ENCODE measurements at regions not wholly inside any gene's neighbourhood (a gene's known extent, or its start where the extent isn't known, plus 50 kb on each side); places are given as distances from the start of the nearest gene placed in this dataset.

DNA sequence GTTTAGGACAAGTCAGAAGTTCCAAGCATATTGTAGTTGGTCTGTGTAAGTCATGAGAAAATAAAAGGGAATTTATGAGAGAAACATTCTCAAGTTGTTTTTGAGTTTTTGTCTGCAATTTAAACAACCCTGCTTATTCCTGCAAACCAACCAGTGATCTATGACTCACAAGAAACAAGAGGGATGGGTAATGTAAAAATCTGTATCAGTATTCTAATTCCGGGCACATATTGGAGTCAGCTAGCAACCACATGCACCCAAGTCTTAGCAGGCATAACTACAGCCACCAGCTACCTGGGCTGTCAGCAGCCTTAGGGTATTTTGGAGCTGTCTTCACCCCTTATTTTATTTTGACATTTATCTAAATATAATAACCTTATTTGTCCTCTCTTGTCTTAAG is 128.7 kb upstream of the APC start:
- H3K4me1 ChIP-seq (ENCODE audit: control insufficient read depth, low read depth, low read length): peaks cover 3% of the 10 kb centered on the region
- no peaks in the 10 kb centered on the region for H3K9me3 ChIP-seq (ENCODE audit: control insufficient read depth, low read depth, low read length)
- no peaks in the 10 kb centered on the region for H3K36me3 ChIP-seq (ENCODE audit: control insufficient read depth, low read depth, low read length)
- H3K27me3 ChIP-seq (ENCODE audit: control insufficient read depth, insufficient read depth, low read length): no peaks in the 10 kb centered on the region
- H3K27ac ChIP-seq (ENCODE audit: low read length): no peak overlapping the region
- H3K4me3 ChIP-seq (ENCODE audit: low read length): no peak overlapping the region
- H3K9ac ChIP-seq (ENCODE audit: low read length): no peak overlapping the region

DNA sequence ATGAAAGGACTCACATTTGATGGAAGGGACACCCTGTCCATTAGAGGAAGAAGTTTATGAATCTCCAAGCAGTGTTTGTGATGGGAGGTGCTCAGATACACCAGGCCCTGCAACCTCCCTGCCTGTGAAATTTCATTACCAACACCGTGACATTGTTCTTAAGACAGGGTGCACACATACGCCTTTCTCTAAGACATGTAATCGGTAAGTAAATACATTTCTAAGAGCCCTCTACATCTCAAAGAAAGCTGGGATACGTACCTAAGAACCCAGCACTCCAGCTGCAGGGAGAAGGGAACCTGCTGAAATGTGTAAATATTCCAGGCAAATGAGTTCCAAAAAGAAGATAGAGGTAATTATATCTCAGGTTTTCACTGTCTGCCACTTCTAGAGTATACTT is 125.0 kb upstream of the APC start:
- H3K9ac ChIP-seq (ENCODE audit: low read length): no peak overlapping the region
- no peaks in the 10 kb centered on the region for H3K9me3 ChIP-seq (ENCODE audit: control insufficient read depth, low read depth, low read length)
- H3K4me3 ChIP-seq (ENCODE audit: low read length): no peak overlapping the region
- H3K36me3 ChIP-seq (ENCODE audit: control insufficient read depth, low read depth, low read length): no peaks in the 10 kb centered on the region
- no peak overlapping the region for H3K27ac ChIP-seq (ENCODE audit: low read length)
- H3K27me3 ChIP-seq (ENCODE audit: control insufficient read depth, insufficient read depth, low read length): no peaks in the 10 kb centered on the region
- H3K4me1 ChIP-seq (ENCODE audit: control insufficient read depth, low read depth, low read length): no peaks in the 10 kb centered on the region

DNA sequence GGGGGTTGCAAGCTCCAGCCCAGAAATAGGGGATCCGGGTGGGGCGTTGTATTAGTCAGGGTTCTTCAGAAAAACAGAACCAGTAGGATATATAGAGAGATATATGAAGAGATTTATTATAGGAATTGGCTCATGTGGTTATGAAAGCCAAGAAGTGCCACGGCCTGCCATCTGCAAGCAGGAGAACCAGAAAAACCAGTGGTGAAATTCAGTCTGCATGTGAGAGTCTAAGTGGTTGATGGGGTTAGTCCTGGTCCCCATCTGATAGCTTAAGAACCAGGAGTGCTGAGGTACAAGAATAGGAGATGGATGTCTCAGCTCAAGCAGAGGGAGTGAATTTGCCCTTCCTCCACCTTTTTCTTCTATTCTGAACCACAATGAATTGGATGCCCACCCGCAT is 123.4 kb upstream of the APC start:
- H3K27me3 ChIP-seq (ENCODE audit: control insufficient read depth, insufficient read depth, low read length): no peaks in the 10 kb centered on the region
- H3K9me3 ChIP-seq (ENCODE audit: control insufficient read depth, low read depth, low read length): no peaks in the 10 kb centered on the region
- no peak overlapping the region for H3K27ac ChIP-seq (ENCODE audit: low read length)
- no peak overlapping the region for H3K4me3 ChIP-seq (ENCODE audit: low read length)
- H3K4me1 ChIP-seq (ENCODE audit: control insufficient read depth, low read depth, low read length): no peaks in the 10 kb centered on the region
- H3K9ac ChIP-seq (ENCODE audit: low read length): no peak overlapping the region
- H3K36me3 ChIP-seq (ENCODE audit: control insufficient read depth, low read depth, low read length): no peaks in the 10 kb centered on the region

DNA sequence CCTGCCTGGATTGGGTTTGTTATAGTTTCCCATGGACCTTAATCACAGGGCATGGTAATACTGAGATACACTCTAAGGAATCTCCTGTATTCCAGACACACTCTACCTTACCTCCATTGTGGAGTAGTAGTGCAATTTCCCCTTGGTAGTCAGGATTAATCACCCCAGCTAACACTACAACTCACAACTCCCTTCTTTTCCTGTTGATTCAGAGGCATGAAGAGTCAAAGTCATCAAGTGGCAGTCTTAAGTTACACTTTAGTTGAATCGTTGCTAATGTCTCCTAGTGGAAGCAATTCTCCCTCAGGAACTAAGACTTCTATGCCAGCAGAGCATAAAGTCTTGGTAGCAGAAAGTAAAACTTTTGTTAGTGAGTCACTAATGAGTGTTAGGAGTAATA is 122.7 kb upstream of the APC start:
- H3K4me3 ChIP-seq (ENCODE audit: low read length): no peak overlapping the region
- no peaks in the 10 kb centered on the region for H3K36me3 ChIP-seq (ENCODE audit: control insufficient read depth, low read depth, low read length)
- no peaks in the 10 kb centered on the region for H3K9me3 ChIP-seq (ENCODE audit: control insufficient read depth, low read depth, low read length)
- no peak overlapping the region for H3K27ac ChIP-seq (ENCODE audit: low read length)
- H3K9ac ChIP-seq (ENCODE audit: low read length): no peak overlapping the region
- H3K4me1 ChIP-seq (ENCODE audit: control insufficient read depth, low read depth, low read length): no peaks in the 10 kb centered on the region
- H3K27me3 ChIP-seq (ENCODE audit: control insufficient read depth, insufficient read depth, low read length): no peaks in the 10 kb centered on the region

DNA sequence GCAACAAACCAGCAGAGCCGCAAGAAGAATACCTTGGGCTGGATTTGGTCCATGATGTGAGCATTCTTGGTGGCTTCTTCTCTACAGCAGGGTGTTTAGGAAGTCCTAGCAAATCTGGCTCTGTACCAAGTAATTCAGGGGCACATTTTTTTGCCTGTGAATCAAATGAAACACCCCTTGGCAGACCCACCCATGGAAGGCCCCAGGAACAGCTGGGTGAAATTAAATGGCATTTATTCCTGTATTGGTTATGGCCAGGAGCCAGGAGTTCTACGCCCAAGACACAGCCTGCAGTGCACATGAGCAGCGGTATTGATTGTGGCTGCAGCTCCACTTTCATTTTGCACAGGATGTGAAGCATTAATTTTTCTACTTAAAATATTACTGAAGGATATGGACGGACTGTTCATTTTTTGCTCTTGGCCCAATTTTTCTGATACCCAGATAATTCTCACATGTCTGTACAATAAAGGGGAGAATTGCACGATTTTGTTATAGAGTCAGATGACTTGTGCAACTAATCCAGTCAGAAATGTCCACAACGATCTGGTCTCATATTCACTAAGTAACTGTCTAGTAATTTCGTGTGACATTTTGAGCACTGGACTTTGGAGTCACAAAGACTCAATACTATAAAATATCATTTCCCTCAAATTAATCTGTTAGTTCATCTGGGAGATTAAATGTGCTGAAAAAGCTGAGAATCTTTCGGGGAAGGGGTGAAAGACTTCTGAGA is 120.7 kb upstream of the APC start:
- Histone ChIP-seq H3K36me3 (ENCODE audit: control insufficient read depth, low read depth, low read length) (no peaks in the 10 kb centered on the region), H3K27ac (ENCODE audit: low read length) (no peak overlapping the region), H3K27me3 (ENCODE audit: control insufficient read depth, insufficient read depth, low read length) (no peaks in the 10 kb centered on the region), H3K9ac (ENCODE audit: low read length) (no peak overlapping the region), H3K4me1 (ENCODE audit: control insufficient read depth, low read depth, low read length) (no peaks in the 10 kb centered on the region), H3K4me3 (ENCODE audit: low read length) (no peak overlapping the region), H3K9me3 (ENCODE audit: control insufficient read depth, low read depth, low read length) (no peaks in the 10 kb centered on the region)

DNA sequence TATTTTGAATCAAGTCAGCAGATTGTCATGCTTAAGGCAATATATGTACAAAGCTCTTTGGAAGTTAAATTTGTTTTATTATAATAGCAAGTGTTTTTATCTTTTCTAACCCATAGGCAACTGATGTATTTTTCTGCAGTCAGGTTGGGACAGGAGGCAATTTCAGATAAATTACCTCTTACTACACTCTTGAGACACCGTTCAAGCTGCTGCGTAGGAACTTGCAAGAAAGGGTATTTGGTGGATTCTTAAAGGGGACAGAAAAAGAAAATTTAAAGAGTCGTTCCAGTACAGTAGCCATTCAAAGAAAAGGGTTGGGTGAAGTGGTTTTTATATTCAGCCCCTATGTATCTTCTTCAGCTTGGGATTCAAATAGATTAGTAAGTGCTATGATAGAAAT is 112.4 kb upstream of the APC start:
- H3K27ac ChIP-seq (ENCODE audit: low read length): no peak overlapping the region
- no peaks in the 10 kb centered on the region for H3K36me3 ChIP-seq (ENCODE audit: control insufficient read depth, low read depth, low read length)
- H3K4me1 ChIP-seq (ENCODE audit: control insufficient read depth, low read depth, low read length): peaks cover 14% of the 10 kb centered on the region
- H3K27me3 ChIP-seq (ENCODE audit: control insufficient read depth, insufficient read depth, low read length): no peaks in the 10 kb centered on the region
- H3K4me3 ChIP-seq (ENCODE audit: low read length): no peak overlapping the region
- H3K9ac ChIP-seq (ENCODE audit: low read length): no peak overlapping the region
- H3K9me3 ChIP-seq (ENCODE audit: control insufficient read depth, low read depth, low read length): no peaks in the 10 kb centered on the region

DNA sequence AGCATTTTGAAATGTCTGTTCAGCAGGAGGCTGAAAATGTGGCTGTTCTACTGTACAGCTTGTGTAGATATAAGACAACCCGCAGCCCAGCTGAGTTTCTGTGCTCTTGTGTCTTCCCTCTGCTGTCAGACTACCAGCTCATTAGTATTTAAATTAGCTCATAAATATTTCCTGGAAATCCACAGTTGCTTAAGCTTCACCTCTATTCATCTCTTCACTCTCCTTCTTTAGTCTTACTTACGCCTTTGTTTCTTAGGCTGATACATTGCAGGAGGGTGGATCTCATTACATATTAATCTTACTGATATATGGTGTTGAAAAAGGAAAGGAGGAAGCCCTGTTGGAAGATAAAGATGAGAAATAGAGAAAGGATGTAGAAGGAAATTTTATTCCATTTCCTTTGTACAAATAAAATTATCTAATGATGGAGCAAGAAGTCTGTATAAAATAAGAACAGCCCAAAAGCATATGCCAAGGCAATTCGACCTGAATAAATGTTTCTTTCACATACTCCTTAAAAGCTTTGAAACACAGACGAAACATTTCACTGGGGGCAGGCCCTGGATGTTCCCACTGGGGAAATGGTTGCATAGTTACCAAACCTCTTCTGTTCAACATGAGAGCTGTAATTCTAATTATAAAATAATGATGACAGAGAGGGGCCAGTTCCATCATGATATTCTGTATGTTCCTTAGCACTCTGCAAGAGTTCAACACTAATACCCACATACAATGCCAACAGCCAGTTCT is 111.8 kb upstream of the APC start:
- no peak overlapping the region for H3K27ac ChIP-seq (ENCODE audit: low read length)
- no peaks in the 10 kb centered on the region for H3K9me3 ChIP-seq (ENCODE audit: control insufficient read depth, low read depth, low read length)
- no peak overlapping the region for H3K4me3 ChIP-seq (ENCODE audit: low read length)
- H3K4me1 ChIP-seq (ENCODE audit: control insufficient read depth, low read depth, low read length): peaks cover 14% of the 10 kb centered on the region
- H3K9ac ChIP-seq (ENCODE audit: low read length): no peak overlapping the region
- H3K27me3 ChIP-seq (ENCODE audit: control insufficient read depth, insufficient read depth, low read length): no peaks in the 10 kb centered on the region
- H3K36me3 ChIP-seq (ENCODE audit: control insufficient read depth, low read depth, low read length): no peaks in the 10 kb centered on the region

DNA sequence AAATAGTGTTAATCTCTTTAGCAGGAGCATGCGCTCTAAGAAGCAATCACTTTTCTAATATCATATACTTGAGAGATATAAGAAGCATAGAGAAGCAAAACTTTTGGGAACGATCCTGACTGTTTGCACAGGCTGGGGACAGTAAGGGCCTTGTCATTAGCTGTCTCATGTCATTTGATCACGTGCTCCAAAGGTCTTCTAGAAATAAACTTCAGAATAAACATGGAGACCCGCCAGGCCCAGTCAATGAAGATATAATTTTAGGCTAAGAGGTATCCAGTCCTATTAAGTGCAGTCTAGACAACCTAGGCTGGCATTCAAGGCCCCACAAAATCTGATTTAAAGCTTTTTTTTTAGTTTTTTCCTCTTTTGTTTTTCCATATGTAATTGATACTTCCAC is 111.0 kb upstream of the APC start:
- Histone ChIP-seq H3K4me1 (ENCODE audit: control insufficient read depth, low read depth, low read length) (peaks cover 14% of the 10 kb centered on the region), H3K4me3 (ENCODE audit: low read length) (no peak overlapping the region), H3K27me3 (ENCODE audit: control insufficient read depth, insufficient read depth, low read length) (no peaks in the 10 kb centered on the region), H3K9me3 (ENCODE audit: control insufficient read depth, low read depth, low read length) (no peaks in the 10 kb centered on the region), H3K9ac (ENCODE audit: low read length) (no peak overlapping the region), H3K36me3 (ENCODE audit: control insufficient read depth, low read depth, low read length) (no peaks in the 10 kb centered on the region), H3K27ac (ENCODE audit: low read length) (no peak overlapping the region)

DNA sequence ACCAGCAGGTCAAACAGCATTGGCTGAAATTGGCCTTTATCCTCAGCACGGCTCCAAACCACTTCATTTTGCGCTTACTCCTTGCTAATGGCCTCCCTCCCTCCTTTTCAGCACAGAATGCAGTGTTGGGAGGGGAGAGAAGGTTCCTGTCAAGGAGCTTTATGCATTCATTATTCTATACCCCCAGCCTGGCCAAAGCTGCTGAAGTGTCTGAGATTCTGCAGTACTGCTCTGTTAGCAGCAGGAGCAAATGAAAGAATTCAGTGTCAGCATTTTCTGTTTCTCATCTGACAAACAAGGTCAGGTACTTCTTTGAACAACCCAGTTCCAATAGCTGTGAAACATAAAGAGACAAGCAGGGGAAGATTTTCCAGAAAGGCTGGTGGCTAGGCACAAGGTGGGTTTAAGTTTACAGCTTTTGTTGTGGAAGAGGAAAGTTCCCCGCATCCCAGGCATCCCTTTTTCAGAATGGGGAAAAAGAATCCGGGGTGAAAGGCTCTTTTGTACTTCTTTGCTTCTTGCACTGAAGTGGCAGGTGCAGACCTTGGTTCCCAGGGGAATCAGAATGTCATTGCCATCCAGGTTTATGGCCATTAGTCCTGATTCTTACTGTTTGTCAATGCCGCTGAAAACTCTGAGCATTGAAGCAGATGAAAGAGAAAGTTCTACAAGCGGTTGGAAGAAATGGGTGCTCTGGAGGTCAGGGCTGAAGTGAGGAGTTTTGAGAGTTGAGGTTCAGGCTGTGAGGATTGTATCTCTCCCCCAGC is 109.3 kb upstream of the APC start:
- no peak overlapping the region for H3K9ac ChIP-seq (ENCODE audit: low read length)
- no peaks in the 10 kb centered on the region for H3K36me3 ChIP-seq (ENCODE audit: control insufficient read depth, low read depth, low read length)
- H3K9me3 ChIP-seq (ENCODE audit: control insufficient read depth, low read depth, low read length): no peaks in the 10 kb centered on the region
- no peak overlapping the region for H3K27ac ChIP-seq (ENCODE audit: low read length)
- H3K27me3 ChIP-seq (ENCODE audit: control insufficient read depth, insufficient read depth, low read length): no peaks in the 10 kb centered on the region
- H3K4me3 ChIP-seq (ENCODE audit: low read length): no peak overlapping the region
- H3K4me1 ChIP-seq (ENCODE audit: control insufficient read depth, low read depth, low read length): peaks cover 14% of the 10 kb centered on the region

DNA sequence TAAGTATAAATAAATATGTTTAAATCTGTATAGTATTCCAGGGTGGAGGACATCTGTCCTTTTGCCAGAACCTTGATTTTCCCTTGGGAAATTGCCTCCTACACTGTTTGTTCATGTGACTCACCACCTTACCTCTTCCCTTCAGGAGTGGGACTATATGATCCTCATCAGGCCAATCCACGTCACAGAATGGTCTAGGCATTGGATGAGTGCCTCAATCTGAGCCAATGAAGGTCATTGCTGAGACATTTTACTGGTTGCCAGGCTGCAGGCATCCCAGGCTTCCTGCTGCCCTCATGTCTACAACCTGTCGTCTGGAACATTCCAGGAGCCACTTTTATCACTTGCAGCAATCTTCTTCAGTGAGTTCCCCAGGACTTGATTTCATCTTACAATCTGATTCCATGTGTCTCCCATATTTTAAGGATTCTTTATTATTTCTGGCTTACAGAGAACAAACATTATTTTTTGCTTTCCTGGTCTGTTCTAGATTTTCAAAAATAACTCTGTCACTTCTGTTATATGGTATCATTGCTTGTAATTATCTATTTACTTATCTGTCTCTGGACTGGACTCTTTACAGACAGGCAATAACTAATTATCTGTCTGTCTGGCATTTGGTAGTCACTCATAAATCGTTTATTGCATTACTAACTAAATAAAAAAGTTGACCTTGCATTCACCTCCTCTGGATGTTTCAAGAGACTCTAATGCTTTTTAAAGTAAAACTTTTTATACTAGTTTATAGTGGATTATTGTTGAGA is 107.3 kb upstream of the APC start:
- Histone ChIP-seq H3K27ac (ENCODE audit: low read length) (no peak overlapping the region), H3K36me3 (ENCODE audit: control insufficient read depth, low read depth, low read length) (no peaks in the 10 kb centered on the region), H3K9me3 (ENCODE audit: control insufficient read depth, low read depth, low read length) (no peaks in the 10 kb centered on the region), H3K4me3 (ENCODE audit: low read length) (no peak overlapping the region), H3K27me3 (ENCODE audit: control insufficient read depth, insufficient read depth, low read length) (no peaks in the 10 kb centered on the region), H3K9ac (ENCODE audit: low read length) (no peak overlapping the region), H3K4me1 (ENCODE audit: control insufficient read depth, low read depth, low read length) (peaks cover 14% of the 10 kb centered on the region)

DNA sequence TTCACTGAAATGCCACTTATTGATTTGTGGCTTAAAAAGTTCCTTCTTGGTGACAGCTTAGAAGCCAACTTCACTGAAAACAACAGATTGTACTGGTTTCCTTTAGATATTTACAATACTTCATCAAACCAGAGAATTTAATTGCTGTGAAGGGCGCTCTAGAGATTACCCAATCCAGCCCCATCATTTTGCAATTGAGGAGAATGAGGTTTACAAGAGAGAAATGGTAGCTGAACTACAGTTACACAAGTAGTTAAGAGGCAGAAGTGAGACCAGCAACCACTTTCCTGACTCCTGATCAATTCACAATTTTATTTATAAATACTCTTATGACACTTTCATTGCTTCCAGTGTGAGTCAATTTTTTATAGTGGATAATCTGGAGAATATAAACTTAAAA is 103.5 kb upstream of the APC start:
- H3K9ac ChIP-seq (ENCODE audit: low read length): no peak overlapping the region
- H3K9me3 ChIP-seq (ENCODE audit: control insufficient read depth, low read depth, low read length): no peaks in the 10 kb centered on the region
- H3K4me1 ChIP-seq (ENCODE audit: control insufficient read depth, low read depth, low read length): no peaks in the 10 kb centered on the region
- no peak overlapping the region for H3K4me3 ChIP-seq (ENCODE audit: low read length)
- no peak overlapping the region for H3K27ac ChIP-seq (ENCODE audit: low read length)
- H3K27me3 ChIP-seq (ENCODE audit: control insufficient read depth, insufficient read depth, low read length): no peaks in the 10 kb centered on the region
- H3K36me3 ChIP-seq (ENCODE audit: control insufficient read depth, low read depth, low read length): no peaks in the 10 kb centered on the region

Data from iPS-18a (cell line).